HG03066 (cell line): ENCODE measurements at regions not wholly inside any gene's neighbourhood (a gene's known extent, or its start where the extent isn't known, plus 50 kb on each side); places are given as distances from the start of the nearest gene placed in this dataset.
"Not testable (repeated sequence)": the region's sequence is repeated elsewhere in the genome, so short reads cannot be mapped to it uniquely, and the experiment has no call there.

Experiments used
- ATAC-seq: cut with Tn5 transposase; IDR thresholded peaks from one replicate; pipeline ENCODE4 v1.9.1; 2021; ENCODE audit warnings: low read depth; ENCODE audit not compliant: unreplicated experiment

DNA sequence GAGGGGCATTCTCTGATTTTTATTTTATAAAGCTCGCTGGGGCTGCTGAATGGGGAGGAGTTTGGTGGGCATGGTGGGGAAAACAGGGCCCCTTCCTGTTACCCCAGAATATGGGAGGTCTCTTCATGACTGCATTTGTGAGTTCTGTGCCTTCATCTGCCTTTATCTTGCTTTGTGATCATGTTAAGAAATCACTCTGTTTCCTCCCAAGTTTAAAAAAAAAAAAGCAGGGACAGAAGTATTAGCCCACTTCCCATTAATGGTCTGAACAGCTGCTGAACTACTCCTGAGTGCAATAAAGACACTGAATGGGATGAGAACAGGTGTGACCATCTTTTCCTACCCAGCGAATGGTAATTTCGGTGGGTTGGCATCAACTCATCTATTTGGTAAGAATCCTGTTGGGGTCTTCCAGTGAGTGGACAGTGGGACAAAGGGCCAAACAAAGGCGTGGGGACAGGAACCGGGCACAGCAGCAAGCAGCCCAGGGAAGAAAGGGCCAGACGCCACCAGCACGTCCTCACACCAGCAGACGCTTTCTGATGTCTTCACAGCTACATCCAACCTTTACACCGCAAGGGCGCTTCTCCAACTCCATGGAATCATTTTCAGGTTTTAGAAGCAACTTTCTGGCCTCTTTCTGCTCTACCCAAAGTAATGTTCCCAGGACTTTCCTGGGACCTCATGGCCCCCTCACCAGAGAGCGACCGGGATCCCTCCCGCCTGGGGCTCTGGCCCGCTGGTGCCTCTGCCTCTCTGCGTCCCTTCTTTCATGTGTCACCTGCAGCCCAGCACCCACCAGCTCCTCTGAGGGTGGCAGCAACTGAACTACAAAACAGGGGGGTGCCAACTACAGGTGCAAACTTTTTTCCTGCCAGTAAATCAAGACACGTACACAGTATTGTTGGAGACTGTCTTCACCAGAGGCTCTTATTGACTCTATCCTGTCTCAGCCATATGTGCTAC is 160.2 kb downstream of the ADSS2 start:
- no peak for ATAC-seq

DNA sequence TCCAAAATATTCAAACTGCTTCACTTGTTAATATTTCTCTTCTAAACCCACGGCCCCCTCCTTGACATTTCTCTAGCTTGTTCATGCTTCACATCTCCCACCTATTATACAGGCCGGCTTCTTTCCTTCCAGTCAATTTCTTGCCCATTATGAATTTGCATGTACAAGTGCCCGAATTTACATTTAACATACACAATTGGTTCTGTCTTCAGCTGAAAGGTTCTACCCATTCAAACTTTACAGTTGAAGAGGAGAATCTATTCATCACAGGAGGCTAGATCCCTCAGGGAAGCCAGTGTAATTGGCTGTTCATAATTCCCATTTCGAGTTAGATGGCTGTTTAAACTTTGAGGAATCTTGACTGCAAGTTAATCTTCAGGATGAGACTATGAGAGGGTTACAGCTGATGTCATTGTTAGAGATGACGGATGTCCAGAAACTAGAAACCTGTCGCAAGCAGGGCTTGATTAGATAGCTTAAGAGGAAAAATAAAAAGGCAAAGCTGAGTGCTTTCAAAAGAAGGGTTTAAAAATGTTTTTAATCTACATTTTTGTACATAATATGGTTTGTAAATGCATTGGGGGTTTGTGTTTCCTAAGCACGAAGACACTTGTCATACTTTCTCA is 157.0 kb downstream of the ADSS2 start:
- no peak for ATAC-seq

DNA sequence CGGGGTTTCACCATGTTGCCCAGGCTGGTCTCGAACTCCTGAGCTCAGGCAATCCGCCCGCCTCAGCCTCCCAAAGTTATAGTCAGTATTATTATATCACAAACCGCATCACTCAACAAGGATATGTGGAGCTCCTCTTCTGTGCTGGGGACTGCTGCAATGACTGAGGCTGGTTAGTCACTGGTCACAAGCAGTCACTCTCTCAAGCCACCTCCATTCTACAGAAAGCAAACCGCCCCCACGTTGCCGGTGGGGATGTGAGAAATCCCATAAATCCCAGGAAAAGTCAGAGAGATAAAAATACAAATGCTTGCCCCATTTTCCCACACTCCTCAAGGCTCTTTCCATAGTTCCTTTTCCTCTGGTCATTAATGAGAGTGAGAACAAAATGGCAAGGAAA is 155.7 kb downstream of the ADSS2 start:
- no peak for ATAC-seq

DNA sequence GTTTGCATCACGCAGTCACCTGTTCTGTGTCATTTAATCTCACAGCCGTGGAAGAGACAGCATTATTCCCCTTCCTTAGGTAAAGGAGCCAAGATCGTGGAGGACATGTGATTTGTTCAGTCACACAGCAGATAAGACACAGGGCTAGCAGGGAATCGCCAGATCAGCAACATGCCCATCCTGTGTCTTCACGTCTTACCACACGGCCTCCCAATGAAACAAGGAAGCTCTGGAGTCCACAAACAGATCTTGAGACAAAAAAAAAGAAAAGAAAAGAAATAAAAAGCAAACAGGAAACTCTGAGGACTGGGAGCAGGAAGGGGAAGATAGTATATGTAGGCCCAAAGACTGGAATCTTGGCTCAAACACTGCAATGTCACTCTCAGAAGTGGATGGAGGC is 155.3 kb downstream of the ADSS2 start:
- ATAC-seq = no peak

DNA sequence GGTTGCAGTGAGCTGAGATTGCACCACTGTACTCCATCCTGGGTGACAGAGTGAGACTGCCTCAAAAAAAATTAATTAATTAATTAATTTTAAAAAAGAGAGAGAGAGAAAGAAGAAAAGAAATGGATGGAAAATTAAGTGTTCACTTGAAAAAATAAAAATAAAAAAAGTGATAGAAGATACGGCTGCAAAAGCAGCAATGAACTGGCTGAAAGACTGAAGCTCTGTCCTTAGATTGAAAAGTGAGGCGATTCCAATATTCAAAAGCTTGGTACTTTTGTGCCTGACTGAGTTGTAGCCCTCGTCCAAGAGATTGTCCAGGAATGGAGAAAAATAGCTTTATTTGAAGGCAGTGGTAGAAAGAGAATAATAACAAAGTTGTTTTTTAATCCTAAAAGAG is 154.6 kb downstream of the ADSS2 start:
- ATAC-seq = no peak

DNA sequence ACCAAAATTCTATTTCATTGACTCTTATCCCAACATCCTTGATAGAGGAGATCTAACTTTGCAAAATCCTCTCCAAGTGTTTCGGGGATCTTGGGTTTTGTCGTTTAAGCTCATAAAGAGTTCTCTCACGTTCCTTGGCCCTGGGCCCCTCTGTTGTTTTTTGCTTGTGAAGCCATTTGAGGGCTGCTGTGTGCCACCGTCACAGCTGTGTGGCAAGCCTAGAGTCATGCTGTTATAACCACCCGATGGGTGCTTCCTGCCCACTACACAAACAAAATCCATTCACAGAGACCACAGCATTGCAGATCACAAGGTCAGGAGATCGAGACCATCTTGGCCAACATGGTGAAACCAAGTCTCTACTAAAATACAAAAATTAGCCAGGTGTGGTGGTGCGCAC is 154.1 kb downstream of the ADSS2 start:
- ATAC-seq = no peak

DNA sequence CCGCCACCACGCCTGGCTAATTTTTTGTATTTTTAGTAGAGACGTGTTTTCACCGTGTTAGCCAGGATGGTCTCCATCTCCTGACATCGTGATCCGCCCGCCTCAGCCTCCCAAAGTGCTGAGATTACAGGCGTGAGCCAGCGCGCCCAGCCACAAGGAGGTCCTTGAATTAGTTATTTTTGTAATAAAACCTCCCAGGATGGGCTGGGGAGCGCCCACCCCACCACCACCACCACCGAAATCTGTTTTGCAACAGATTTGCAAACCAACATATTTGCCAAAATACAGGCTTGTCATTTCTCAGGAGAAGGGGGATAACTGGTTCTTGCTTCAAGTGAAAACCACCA is 151.7 kb downstream of the ADSS2 start:
- ATAC-seq = not testable (repeated sequence)

DNA sequence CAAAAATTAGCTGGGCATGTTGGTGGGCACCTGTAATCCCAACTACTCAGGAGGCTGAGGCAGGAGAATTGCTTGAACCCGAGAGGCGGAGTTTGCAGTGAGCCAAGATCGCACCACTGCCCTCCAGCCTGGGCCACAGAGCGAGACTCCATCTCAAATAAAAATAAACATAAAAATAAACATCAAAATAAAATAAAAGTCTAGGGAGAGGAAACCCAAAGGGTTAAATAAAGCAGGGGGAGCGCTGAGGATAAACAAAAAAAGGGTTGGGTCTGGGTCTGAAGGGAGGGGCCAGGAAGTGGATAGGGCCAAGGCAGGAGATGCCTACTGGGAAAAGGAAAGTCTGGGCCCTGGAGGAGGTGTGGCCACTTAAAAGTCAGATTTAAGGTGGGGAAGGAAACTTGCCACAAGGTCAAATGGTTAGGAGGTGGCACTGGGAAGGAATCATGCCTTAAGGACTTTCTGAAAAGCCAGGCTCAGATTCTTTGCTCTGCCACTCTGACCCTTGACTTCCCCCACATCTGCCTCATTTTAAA is 150.0 kb downstream of the ADSS2 start:
- ATAC-seq = no peak

DNA sequence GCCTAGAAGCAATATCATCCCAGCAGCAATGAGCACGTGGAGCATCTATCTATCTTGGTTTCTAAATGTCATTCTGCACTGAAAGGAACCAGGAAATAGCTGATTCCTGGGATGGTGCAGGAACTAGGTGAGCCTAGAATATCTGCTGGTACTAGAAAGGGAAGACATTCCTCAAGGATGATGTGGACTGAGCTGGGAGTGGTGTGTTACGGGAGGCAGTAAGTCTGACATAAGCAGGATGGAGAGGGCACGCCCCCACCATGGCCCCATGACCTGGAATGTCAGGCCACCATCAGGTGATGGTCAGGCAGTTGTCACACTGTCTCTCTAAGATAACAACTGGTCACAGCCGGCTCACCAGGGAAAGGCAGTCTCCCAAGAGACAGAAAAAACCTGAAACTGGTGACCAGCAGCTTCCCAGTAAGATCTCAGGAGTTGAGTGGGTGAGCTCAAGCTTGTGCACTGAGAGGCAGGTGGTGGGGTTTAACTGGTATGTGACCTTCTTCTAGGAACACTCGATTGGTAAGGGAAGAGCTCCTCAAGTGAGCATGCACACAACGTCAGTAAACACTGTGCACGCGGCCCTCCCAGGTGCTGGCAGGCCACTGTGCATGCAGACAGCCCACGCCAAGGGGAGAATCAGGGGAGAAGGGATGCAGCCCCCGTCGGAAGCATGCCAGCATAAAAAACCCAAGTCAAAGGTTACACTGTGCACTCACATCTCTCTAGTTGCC is 148.7 kb downstream of the ADSS2 start:
- no peak for ATAC-seq

DNA sequence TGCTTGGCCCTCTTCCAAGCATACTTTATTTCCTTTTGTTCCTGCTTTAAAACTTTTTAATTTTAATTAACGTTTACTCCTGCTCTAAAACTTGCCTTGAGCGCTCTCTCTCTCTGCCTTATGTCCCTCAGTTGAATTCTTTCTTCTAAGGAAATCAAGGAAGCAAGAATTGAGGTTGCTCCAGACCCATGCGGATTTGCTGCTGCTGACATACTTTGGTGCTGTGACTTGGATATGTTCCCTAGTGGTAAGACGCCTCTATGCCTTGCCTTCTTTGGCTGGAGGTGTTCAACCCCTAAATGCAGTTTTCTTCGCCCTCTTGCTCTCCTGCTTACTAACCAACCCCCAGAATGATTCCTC is 148.1 kb downstream of the ADSS2 start:
- no peak for ATAC-seq

DNA sequence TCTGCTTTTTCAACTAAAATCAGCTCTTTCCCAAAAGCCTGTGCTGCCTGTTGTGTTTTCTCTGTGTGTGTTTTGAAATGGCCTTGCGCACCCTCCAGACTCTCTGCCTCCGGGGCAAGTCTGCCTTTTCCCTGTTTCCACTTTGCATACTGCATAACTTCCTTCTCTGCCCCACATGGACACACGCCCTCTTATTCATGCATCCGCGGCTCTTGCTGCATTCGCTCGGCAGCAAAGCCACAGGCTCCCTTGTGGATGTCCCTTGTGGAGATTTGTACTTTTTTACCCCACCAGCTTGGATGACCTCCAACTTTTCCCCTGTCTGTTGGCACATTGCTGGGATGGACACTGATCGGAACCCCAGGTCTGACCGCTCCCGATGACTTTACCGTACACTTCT is 147.6 kb downstream of the ADSS2 start:
- no peak for ATAC-seq

DNA sequence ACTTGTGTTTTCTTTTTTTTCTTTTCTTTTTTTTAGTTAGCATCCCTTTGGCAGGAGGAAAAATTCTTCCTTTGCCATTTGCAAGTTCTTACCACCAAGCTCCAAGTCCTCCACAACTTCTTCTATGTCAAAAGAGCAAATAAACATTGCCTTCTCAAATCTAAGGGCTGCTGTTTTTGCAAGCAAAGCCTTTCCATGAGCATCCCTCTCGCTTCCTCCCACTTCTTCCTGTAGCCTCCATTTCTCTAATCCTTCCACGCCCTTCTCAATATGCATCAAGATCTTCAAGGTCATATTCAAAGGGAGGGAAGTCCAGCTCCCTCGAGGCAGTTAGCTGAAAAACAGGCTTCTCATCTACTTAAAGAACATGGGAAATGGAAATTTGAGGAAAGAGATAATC is 147.1 kb downstream of the ADSS2 start:
- no peak for ATAC-seq

DNA sequence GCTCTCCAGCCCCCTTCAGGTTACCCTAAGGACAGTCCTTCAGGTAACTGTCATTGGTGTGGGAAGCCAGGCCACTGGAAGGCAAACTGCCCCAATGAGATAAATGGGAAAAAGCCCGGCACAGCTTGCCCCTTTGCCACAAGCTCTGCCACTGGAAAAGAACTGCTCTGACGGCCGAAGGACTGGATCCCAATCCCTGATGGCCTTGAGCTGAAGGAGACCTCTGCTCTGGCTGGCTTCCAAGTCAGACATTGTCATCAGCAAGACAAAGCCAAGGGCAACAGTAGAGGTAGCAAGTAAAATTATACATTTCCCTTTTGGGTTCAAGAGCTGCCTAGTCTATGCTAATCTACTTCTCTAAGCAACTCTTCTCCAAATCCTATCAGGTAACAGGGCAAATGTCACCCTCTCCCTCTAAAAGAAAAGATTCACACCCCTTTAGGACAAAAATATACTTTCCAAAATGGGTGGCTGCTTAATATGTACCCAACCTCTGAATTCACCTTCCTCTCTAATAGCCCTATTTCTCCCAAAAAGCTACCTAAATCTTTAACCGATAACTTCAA is 145.8 kb downstream of the ADSS2 start:
- no peak for ATAC-seq

DNA sequence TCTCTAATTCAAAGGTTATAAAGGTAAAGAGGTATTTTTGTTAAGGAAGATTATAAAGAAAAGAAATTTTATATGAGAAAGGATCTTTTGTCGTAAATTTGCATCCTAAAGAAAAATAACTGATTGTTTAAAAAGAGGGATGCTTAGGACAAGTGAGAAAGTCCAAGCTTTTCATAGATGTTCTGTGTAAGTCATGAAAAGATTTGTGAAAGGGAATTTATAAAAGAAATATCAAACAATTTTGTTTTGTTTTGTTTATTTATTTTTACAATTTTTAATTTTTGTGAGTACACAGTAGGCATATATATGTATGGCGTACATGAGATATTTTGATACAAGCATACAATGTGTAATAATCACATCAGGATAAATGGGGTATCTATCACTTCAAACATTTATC is 145.2 kb downstream of the ADSS2 start:
- ATAC-seq = no peak

DNA sequence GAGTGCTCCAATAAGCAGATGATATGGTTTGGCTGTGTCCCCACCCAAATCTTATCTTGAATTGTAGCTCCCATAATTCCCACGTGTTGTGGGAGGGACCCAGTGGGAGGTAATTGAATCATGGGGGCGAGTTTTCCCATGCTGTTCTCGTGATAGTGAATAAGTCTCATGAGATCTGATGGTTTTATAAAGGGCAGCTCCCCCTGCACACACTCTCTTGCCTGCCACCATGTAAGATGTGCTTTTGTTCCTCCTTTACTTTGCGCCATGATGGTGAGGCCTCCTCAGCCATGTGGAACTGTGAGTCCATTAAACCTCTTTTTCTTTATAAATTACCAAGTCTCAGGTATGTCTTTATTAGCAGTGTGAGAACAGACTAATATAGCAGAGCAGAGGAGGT is 142.5 kb downstream of the ADSS2 start:
- ATAC-seq = not testable (repeated sequence)

DNA sequence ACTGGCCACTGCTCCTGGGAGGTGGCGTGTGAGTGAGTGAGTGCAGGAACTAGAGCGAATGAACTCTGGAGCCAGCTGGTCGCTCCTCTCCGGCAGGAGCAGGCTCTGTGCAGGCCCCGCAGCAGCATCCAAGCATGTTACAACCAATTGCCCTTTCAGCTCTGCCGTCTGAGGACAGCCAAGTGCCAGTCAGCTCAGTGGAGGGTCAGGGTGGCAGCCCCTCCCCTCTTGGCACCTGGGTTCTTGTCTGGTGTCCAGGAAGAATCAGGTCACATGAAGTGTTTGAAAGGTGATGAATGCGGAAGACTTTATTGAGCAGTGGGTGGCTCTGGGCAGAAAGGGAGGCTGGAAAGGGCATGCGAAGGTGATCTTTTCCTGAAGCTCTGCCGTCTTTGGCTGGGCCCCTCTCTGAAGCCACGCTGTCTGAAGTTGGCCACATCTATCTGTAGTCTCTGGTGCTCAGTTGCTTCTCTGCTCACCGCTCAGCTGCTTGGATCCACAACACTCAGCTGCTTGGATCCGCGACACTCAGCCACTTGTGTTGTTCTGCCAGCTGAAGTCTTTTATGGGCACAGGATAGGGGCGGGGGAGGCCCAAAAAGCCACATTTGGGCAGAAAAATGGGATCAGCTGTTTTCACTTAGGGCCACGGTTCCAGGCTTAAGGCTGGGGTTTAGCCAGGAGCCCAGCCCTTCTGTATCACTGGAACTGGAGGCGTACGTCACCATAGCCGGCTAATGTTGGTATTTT is 139.8 kb downstream of the ADSS2 start:
- no peak for ATAC-seq

DNA sequence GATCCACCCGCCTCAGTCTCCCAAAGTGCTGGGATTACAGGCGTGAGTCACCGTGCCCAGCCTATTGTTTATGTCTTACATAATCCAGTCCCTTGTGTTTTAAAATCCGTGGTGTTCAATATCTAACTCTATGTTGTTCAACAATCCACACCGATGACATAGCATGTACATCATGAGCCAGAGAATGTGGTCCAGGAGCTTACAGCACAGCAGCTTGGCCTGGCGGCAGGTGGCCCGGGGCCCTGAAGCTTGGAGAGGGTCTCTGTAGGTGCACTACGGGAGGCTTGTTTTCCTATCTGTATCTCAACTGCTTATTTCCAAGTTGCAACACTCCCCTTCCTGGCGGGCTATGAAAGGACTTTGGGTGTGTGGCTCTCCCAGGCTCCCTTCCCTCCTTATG is 138.4 kb downstream of the ADSS2 start:
- no peak for ATAC-seq

DNA sequence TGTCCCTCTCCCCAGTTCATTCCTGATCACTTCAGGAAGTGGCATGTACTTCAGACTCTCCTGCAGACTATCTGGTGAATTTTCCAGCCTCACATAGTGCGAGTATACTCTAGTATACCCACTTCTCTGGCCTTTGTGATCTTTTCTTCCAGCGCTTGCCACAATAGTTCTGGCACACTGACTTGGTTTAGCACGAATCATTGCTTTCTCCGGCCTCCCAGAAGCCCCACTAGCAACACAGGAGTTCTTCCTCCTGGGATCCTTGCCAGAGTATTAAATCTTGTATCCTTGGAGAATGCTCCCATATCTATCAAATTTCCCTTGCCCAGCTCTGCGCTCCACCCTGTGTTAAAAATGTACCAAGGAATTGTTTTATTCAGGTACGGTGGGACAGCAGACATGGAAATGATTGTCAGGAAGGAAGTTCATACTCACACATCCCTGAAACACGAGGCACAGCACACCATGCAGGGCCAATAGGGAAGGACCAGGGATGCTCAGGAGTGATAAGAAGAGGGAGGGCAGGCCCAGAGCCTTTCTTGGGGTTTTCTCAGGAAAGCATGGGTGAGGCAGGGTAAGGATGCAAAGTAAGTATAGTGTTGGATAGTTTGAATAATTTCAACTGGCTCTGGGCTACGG is 136.7 kb downstream of the ADSS2 start:
- no peak for ATAC-seq

DNA sequence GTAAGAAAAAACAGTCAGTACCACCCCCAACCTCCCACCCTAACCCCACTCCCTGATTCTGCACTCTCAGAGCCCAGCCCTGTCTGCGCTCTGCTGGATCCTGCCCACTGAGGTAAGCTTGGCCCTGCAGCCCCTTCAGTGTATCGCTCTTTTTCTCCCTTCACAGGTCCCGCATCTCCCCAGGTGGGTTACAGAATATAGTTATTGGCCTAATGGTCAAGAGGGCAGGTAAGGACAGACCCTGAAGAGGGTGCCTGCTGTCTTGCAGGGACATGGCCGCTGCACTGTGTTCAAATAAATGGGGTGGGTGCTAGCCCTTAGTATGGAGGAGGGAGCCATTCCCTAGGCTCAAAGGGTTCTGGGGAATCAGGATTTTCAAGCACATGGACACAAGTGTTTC is 135.7 kb downstream of the ADSS2 start:
- no peak for ATAC-seq

DNA sequence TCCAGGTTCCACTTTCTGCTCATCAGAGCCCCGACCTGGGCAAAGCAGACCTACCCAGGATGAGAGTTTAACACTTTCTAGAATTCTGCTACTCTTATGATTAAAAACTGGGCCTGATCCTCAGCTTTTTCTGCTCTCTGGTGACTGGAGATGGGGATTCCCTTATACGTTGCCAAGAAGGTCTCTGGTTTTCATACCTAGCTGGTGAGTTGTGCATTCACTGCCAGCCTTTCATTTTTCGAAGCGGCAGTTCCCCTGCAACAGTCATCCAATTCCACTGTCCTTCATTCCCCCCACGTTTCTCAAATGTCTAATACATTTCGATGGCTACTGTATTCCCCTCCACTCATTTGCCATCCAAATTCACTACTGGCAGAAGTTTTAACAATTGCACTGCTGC is 135.3 kb downstream of the ADSS2 start:
- no peak for ATAC-seq
